GM18511 (cell line): ENCODE measurements at regions not wholly inside any gene's neighbourhood (a gene's known extent, or its start where the extent isn't known, plus 50 kb on each side); places are given as distances from the start of the nearest gene placed in this dataset.
A peak's percentile ranks its signal among the peaks of the same experiment; 100 is the strongest.
"Not testable (repeated sequence)": the region's sequence is repeated elsewhere in the genome, so short reads cannot be mapped to it uniquely, and the experiment has no call there.

Experiments
- ATAC-seq: cut with Tn5 transposase; IDR thresholded peaks from one replicate; pipeline ENCODE4 v1.9.1; 2021; ENCODE audit warnings: mild to moderate bottlenecking, moderate library complexity; ENCODE audit not compliant: unreplicated experiment

GRCh38 chr9:108766626-108767161 lies 89.1 kb downstream of the ACTL7B start:
- no peak for ATAC-seq

GRCh38 chr9:108765265-108765664 lies 90.5 kb downstream of the ACTL7B start:
- ATAC-seq: no peak

- ATAC-seq: no peak
Measured at GRCh38 chr9:108762348-108763055, 93.3 kb downstream of the ACTL7B start.

GRCh38 chr9:108761655-108762347 lies 94.0 kb downstream of the ACTL7B start:
- peak; percentile 52 for ATAC-seq

GRCh38 chr9:108760841-108761240 lies 94.9 kb downstream of the ACTL7B start:
- ATAC-seq: no peak

GRCh38 chr9:108759835-108760234 lies 96.0 kb downstream of the ACTL7B start:
- no peak for ATAC-seq

- no peak for ATAC-seq
Measured at GRCh38 chr9:108759399-108759798, 96.4 kb downstream of the ACTL7B start.

GRCh38 chr9:108756746-108757490 lies 98.9 kb downstream of the ACTL7B start:
- no peak for ATAC-seq

GRCh38 chr9:108755979-108756378 lies 99.8 kb downstream of the ACTL7B start:
- no peak for ATAC-seq

GRCh38 chr9:108751369-108751768 lies 104.4 kb downstream of the ACTL7B start:
- no peak for ATAC-seq

- ATAC-seq: no peak
Measured at GRCh38 chr9:108750661-108751215, 105.0 kb downstream of the ACTL7B start.

- ATAC-seq: no peak
Measured at GRCh38 chr9:108748776-108749175, 107.0 kb downstream of the ACTL7B start.

- ATAC-seq: no peak
Measured at GRCh38 chr9:108746864-108747263, 108.9 kb downstream of the ACTL7B start.

- ATAC-seq: no peak
Measured at GRCh38 chr9:108746001-108746400, 109.8 kb downstream of the ACTL7B start.

- ATAC-seq: no peak
Measured at GRCh38 chr9:108744641-108745040, 111.1 kb downstream of the ACTL7B start.

GRCh38 chr9:108743901-108744371 lies 111.8 kb downstream of the ACTL7B start:
- ATAC-seq: no peak

- ATAC-seq: no peak
Measured at GRCh38 chr9:108743416-108743815, 112.4 kb downstream of the ACTL7B start.

- no peak for ATAC-seq
Measured at GRCh38 chr9:108742191-108742590, 113.6 kb downstream of the ACTL7B start.

GRCh38 chr9:108731292-108731691 lies 124.5 kb downstream of the ACTL7B start:
- not testable (repeated sequence) for ATAC-seq

GRCh38 chr9:108727580-108728111 lies 128.1 kb downstream of the ACTL7B start:
- ATAC-seq: no peak

- ATAC-seq: no peak
Measured at GRCh38 chr9:108724652-108725051, 131.1 kb downstream of the ACTL7B start.
